Tibial nerve (tissue), 3 donors: ENCODE measurements at regions not wholly inside any gene's neighbourhood (a gene's known extent, or its start where the extent isn't known, plus 50 kb on each side); places are given as distances from the start of the nearest gene placed in this dataset.

Experiments
- POLR2A ChIP-seq, 2 donors: fragments of 450-650 bp; IDR thresholded peaks; one replicate each; pipeline ENCODE4 v1.6.1; 2017; ENCODE audit warnings: antibody characterized with exemption in 2 of 2, mild to moderate bottlenecking in 2 of 2, moderate library complexity in 2 of 2
- TF ChIP-seq, protein P1 (sequence below), 5 experiments: fragments of 200-600 bp in 3 of 5; fragments of 450-650 bp in 2 of 5; sonication (generic) in 3 of 5; IDR thresholded peaks; one replicate each; pipeline ENCODE4 v1.5.1; 2016 to 2019; ENCODE audit warnings: antibody characterized with exemption in 5 of 5, mild to moderate bottlenecking in 3 of 5, moderate library complexity in 2 of 5

DNA sequence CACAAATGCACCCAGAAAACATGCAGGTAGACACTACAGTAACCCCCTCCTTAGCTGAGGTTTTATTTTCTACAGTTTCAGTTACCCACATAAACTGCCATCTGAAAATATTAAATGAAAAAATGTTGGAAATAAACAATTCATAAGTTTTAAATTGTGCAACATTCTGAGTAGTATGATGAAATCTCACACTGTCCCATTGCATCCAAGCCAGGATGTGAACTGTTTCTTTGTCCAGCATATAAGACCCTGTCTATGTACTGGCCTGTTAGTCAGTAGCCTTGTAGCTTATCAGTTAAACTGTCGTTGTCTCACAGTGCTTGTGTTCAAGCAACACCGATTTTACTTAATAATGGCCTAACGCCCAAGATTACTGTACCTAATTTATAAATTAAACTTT is 630.5 kb downstream of the ANXA1 start:
- TF ChIP-seq, protein P1, sequence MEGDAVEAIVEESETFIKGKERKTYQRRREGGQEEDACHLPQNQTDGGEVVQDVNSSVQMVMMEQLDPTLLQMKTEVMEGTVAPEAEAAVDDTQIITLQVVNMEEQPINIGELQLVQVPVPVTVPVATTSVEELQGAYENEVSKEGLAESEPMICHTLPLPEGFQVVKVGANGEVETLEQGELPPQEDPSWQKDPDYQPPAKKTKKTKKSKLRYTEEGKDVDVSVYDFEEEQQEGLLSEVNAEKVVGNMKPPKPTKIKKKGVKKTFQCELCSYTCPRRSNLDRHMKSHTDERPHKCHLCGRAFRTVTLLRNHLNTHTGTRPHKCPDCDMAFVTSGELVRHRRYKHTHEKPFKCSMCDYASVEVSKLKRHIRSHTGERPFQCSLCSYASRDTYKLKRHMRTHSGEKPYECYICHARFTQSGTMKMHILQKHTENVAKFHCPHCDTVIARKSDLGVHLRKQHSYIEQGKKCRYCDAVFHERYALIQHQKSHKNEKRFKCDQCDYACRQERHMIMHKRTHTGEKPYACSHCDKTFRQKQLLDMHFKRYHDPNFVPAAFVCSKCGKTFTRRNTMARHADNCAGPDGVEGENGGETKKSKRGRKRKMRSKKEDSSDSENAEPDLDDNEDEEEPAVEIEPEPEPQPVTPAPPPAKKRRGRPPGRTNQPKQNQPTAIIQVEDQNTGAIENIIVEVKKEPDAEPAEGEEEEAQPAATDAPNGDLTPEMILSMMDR (IDR thresholded peaks at IDR 0.05), result no peak
- TF ChIP-seq POLR2A (IDR thresholded peaks at IDR 0.05), result no peak
